ENCODE measurements at regions not wholly inside any gene's neighbourhood (a gene's known extent, or its start where the extent isn't known, plus 50 kb on each side); places are given as distances from the start of the nearest gene placed in this dataset.
A peak's percentile ranks its signal among the peaks of the same experiment; 100 is the strongest.

DNA sequence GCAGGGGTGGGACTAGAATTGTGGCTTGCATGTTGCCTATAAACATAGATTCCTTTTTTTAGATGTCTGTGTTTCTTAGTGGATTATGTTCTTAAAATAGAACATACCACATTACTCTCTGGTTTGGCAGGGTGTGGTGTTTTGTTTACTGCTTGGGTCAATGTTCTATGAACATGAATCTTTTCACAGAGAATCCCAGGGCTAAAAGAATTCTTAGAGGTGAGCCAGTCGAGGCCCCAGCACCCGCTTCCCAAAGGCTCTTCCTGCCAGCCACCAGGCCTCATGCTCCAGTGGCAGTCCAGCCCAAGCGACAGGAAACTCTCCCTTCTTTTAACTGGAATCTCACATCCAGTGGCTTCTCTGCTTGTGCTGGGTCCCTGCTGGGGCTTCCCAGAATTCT, 126.6 kb downstream of the C9orf152 start:
- no peak overlapping the region for H3K9ac ChIP-seq (ENCODE audit: insufficient read length)
- TF ChIP-seq FOXP2 (optimal IDR thresholded peaks at IDR 0.05; ENCODE audit: control extremely low read depth, extremely low read length, insufficient read depth), result no peak
- no peak for TF ChIP-seq POLR2AphosphoS5 (IDR thresholded peaks at IDR 0.05; ENCODE audit: borderline replicate concordance, low read depth, low read length)
- no peak for TF ChIP-seq EZH2 (IDR thresholded peaks at IDR 0.05)
- no peaks in the 10 kb centered on the region for H3K9me3 ChIP-seq (ENCODE audit: low read depth, low read length)
- H3K27ac ChIP-seq, result peak overlapping the region; percentile 54
- no peak for DNase-seq (ENCODE audit: low read depth, low spot score)
- no peak overlapping the region for H3K4me3 ChIP-seq
- H3K36me3 ChIP-seq (ENCODE audit: insufficient read depth, low read length), result no peaks in the 10 kb centered on the region

DNA sequence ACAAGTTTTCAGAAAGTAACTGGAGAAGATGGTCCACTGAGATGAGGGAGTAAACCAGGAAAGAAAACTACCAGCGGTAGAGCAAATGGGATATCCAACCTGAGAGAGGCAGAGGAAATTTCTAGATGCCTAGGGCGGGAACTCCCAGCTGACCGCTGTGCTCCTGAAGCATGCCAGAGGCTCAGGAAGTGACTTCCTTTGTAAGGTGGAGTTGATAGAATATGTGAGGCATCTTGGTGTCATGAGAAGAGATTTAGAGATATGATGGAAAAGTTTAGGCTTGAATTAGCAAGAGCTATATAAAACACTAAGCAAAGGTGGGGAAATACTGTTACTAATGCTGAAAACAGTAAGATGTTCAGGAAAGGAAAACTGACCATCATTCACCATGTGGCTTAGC, 124.1 kb downstream of the C9orf152 start:
- Histone ChIP-seq H3K9me3 (ENCODE audit: low read depth, low read length) (no peaks in the 10 kb centered on the region), H3K9ac (ENCODE audit: insufficient read length) (no peak overlapping the region), H3K4me3 (no peak overlapping the region), H3K36me3 (ENCODE audit: insufficient read depth, low read length) (no peaks in the 10 kb centered on the region), H3K27ac (no peak overlapping the region)
- no peak for DNase-seq (ENCODE audit: low read depth, low spot score)
- TF ChIP-seq POLR2AphosphoS5 (IDR thresholded peaks at IDR 0.05; ENCODE audit: borderline replicate concordance, low read depth, low read length), result no peak
- no peak for TF ChIP-seq FOXP2 (optimal IDR thresholded peaks at IDR 0.05; ENCODE audit: control extremely low read depth, extremely low read length, insufficient read depth)
- no peak for TF ChIP-seq EZH2 (IDR thresholded peaks at IDR 0.05)

DNA sequence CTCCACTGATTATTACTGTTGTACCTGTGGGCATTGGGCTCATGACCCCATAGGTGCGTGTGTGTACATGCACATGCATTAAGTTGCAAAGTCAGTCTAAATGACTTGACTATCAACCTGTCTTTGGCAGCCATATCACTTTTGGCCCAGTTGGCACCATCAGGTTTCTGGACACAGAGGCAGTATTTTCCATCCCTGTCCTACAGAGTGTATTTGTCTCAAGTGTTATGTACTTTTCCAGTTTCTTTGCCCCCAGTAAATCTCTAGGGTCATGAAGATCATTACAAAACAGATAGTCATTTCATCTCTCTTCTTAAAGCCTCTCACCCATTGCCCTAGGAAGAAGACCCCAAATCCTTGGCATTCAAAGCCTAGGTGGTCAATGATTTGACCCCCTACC, 121.4 kb downstream of the C9orf152 start:
- Histone ChIP-seq H3K36me3 (ENCODE audit: insufficient read depth, low read length) (no peaks in the 10 kb centered on the region), H3K9ac (ENCODE audit: insufficient read length) (no peak overlapping the region), H3K9me3 (ENCODE audit: low read depth, low read length) (no peaks in the 10 kb centered on the region), H3K4me3 (no peak overlapping the region), H3K27ac (no peak overlapping the region)
- no peak for DNase-seq (ENCODE audit: low read depth, low spot score)
- TF ChIP-seq EZH2 (IDR thresholded peaks at IDR 0.05) (no peak), POLR2AphosphoS5 (IDR thresholded peaks at IDR 0.05; ENCODE audit: borderline replicate concordance, low read depth, low read length) (no peak), FOXP2 (optimal IDR thresholded peaks at IDR 0.05; ENCODE audit: control extremely low read depth, extremely low read length, insufficient read depth) (no peak)

DNA sequence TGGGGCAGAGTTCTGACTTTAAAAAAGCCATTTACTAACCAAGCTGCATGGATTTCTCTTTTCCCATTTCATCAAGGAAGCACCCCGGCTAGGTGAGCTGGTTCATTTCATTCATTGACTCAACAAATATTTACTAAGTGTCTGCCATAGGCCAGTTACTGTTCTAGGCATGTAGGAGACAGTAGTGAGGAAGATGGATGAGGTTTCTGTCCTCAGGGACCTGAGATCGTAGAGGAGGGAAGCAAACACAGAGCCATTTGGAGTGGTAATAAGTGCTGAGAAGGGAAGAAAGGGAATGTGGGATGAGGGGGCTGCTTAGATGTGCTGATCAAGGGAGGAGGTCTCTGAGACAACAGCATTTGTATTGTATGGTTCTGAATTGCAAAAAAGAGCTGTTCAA, 120.4 kb downstream of the C9orf152 start:
- Histone ChIP-seq H3K9ac (ENCODE audit: insufficient read length) (no peak overlapping the region), H3K9me3 (ENCODE audit: low read depth, low read length) (no peaks in the 10 kb centered on the region), H3K4me3 (no peak overlapping the region), H3K36me3 (ENCODE audit: insufficient read depth, low read length) (no peaks in the 10 kb centered on the region), H3K27ac (no peak overlapping the region)
- no peak for DNase-seq (ENCODE audit: low read depth, low spot score)
- TF ChIP-seq EZH2 (IDR thresholded peaks at IDR 0.05) (no peak), FOXP2 (optimal IDR thresholded peaks at IDR 0.05; ENCODE audit: control extremely low read depth, extremely low read length, insufficient read depth) (no peak), POLR2AphosphoS5 (IDR thresholded peaks at IDR 0.05; ENCODE audit: borderline replicate concordance, low read depth, low read length) (no peak)

DNA sequence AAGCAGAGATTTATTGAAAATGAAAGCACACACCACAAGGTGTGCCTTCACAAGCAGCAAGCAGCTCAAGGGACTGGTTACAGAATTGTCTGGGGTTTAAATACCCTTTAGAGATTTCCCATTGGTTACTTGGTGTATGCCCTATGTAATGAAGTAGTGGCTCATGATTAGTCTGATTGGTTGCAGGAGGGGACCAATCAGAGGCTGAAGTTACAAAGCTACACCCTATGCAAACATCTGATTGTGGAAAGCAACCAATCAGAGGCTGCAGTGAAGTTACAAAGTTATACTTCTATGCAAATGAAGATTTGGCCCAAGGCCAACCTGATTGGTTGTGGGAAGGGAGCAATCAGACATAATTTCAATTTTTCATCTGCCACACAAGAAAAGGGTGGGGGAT, 119.9 kb downstream of the C9orf152 start:
- H3K9ac ChIP-seq (ENCODE audit: insufficient read length), result no peak overlapping the region
- no peak overlapping the region for H3K27ac ChIP-seq
- no peak overlapping the region for H3K4me3 ChIP-seq
- H3K36me3 ChIP-seq (ENCODE audit: insufficient read depth, low read length), result no peaks in the 10 kb centered on the region
- no peak for DNase-seq (ENCODE audit: low read depth, low spot score)
- H3K9me3 ChIP-seq (ENCODE audit: low read depth, low read length), result no peaks in the 10 kb centered on the region
- no peak for TF ChIP-seq EZH2 (IDR thresholded peaks at IDR 0.05)
- TF ChIP-seq FOXP2 (optimal IDR thresholded peaks at IDR 0.05; ENCODE audit: control extremely low read depth, extremely low read length, insufficient read depth), result no peak
- no peak for TF ChIP-seq POLR2AphosphoS5 (IDR thresholded peaks at IDR 0.05; ENCODE audit: borderline replicate concordance, low read depth, low read length)

DNA sequence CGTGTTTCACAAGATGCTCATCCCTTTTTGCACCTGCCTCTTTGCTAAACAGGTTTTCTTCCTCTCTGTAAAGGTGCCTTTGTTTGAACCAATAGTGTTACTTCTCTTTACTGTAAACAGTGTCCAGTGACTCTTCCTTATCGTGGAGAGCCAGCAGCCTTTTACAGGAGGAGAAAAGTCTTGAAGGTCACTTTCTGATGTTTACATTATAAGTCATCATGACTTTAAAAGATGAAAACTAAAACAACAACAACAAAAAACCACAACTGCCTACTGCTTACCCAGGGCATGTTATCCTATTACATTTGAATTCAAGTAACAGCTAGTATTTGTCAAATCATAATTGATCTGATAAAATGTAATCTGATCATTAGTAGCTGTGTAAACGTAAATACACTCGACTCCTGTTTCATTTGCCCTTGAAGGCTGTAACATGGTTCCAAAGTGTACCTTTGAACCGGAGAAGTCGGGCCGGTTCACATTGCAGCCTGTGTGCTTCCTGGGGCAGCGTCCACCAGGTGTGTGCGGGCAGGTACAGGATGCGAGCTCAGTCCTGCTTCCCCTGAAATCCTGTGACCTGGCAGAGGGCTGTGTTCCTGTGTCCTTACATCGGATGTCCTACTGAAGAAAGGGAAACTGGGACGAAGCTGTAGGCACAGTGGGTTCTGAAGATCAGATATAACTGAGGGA, 118.1 kb downstream of the C9orf152 start:
- H3K27ac ChIP-seq, result no peak overlapping the region
- no peaks in the 10 kb centered on the region for H3K36me3 ChIP-seq (ENCODE audit: insufficient read depth, low read length)
- H3K9me3 ChIP-seq (ENCODE audit: low read depth, low read length), result no peaks in the 10 kb centered on the region
- no peak overlapping the region for H3K4me3 ChIP-seq
- H3K9ac ChIP-seq (ENCODE audit: insufficient read length), result no peak overlapping the region
- TF ChIP-seq FOXP2 (optimal IDR thresholded peaks at IDR 0.05; ENCODE audit: control extremely low read depth, extremely low read length, insufficient read depth) (no peak), EZH2 (IDR thresholded peaks at IDR 0.05) (no peak)
- DNase-seq (ENCODE audit: low read depth, low spot score), result no peak

DNA sequence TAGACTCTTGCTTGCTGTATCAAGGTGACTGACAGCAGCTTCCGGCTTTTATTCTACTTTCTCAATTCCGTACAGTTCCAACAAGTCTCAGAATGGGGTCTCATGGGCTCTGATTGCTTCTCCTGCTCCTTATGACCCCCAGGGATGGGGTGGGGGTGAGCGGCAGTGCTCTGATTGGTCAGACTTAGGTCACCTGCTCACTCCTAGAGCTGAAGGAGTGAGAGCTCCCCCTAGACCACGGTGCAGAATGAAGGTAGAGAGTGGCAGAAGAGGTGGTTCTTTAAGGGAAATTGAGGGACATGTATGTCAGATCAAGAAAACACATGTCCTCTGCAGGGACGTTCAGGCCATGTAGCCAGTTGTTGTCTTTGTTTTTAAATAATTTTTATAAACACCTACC, 115.2 kb downstream of the C9orf152 start:
- H3K9ac ChIP-seq (ENCODE audit: insufficient read length), result no peak overlapping the region
- H3K36me3 ChIP-seq (ENCODE audit: insufficient read depth, low read length), result no peaks in the 10 kb centered on the region
- H3K27ac ChIP-seq, result no peak overlapping the region
- no peak for DNase-seq (ENCODE audit: low read depth, low spot score)
- H3K4me3 ChIP-seq, result no peak overlapping the region
- no peaks in the 10 kb centered on the region for H3K9me3 ChIP-seq (ENCODE audit: low read depth, low read length)
- TF ChIP-seq FOXP2 (optimal IDR thresholded peaks at IDR 0.05; ENCODE audit: control extremely low read depth, extremely low read length, insufficient read depth) (no peak), POLR2AphosphoS5 (IDR thresholded peaks at IDR 0.05; ENCODE audit: borderline replicate concordance, low read depth, low read length) (no peak), EZH2 (IDR thresholded peaks at IDR 0.05) (no peak)

DNA sequence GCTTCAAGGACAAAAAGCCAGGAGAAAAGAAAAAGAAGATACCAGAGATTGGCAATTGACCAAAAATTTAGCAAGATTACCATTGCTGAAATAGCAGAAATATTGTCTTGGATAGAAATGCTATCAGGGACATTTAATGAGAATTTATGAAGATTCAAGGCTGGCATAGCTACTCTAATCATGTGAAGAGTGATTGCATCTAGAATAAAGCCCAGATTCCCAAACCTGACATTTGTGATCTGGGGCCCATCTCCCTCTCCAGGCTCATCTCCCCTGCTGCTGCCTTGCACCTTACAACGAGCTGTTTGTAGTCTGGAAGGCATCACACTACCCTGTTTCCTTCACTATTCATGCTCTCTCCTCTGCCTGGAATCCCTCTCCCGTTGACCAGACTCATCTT, 114.5 kb downstream of the C9orf152 start:
- Histone ChIP-seq H3K4me3 (no peak overlapping the region), H3K27ac (no peak overlapping the region), H3K9me3 (ENCODE audit: low read depth, low read length) (no peaks in the 10 kb centered on the region), H3K9ac (ENCODE audit: insufficient read length) (no peak overlapping the region), H3K36me3 (ENCODE audit: insufficient read depth, low read length) (no peaks in the 10 kb centered on the region)
- DNase-seq (ENCODE audit: low read depth, low spot score), result no peak
- no peak for TF ChIP-seq FOXP2 (optimal IDR thresholded peaks at IDR 0.05; ENCODE audit: control extremely low read depth, extremely low read length, insufficient read depth)

DNA sequence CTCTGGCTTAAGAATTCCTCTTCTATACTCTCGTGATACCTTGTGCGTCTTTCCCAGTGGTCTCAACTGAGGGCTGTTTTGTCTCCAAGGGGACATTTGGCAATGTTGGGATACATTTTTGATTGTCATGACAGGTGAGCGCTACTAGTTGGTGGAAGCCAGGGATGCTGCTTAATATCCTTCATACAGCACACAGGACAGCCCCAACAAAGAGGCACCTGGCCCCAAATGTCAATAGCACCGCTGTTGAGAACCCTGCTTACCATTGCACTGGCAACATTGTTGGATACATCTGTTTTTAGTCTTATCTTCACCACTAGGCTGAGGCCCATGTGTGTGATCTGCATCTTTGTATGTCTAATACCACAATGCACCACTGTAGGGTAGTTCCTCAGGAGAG, 114.1 kb downstream of the C9orf152 start:
- no peak for DNase-seq (ENCODE audit: low read depth, low spot score)
- Histone ChIP-seq H3K4me3 (no peak overlapping the region), H3K9me3 (ENCODE audit: low read depth, low read length) (no peaks in the 10 kb centered on the region), H3K9ac (ENCODE audit: insufficient read length) (no peak overlapping the region), H3K27ac (no peak overlapping the region), H3K36me3 (ENCODE audit: insufficient read depth, low read length) (no peaks in the 10 kb centered on the region)
- TF ChIP-seq POLR2AphosphoS5 (IDR thresholded peaks at IDR 0.05; ENCODE audit: borderline replicate concordance, low read depth, low read length) (no peak), EZH2 (IDR thresholded peaks at IDR 0.05) (no peak), FOXP2 (optimal IDR thresholded peaks at IDR 0.05; ENCODE audit: control extremely low read depth, extremely low read length, insufficient read depth) (no peak)
